ENCODE measurements at regions not wholly inside any gene's neighbourhood (a gene's known extent, or its start where the extent isn't known, plus 50 kb on each side); places are given as distances from the start of the nearest gene placed in this dataset.

GRCh38 chr2:15789381-15790062 is 150.8 kb upstream of the MYCN start:
- DNase-seq (ENCODE audit: extremely low read depth, low read depth, low spot score), result no peak

- DNase-seq (ENCODE audit: extremely low read depth, low read depth, low spot score), result no peak
These were observed 150.0 kb upstream of the MYCN start for GRCh38 chr2:15790326-15790725.

GRCh38 chr2:15790838-15791237 is 149.5 kb upstream of the MYCN start:
- no peak for DNase-seq (ENCODE audit: extremely low read depth, low read depth, low spot score)

GRCh38 chr2:15791294-15791693 is 149.1 kb upstream of the MYCN start:
- no peak for DNase-seq (ENCODE audit: extremely low read depth, low read depth, low spot score)

GRCh38 chr2:15792331-15792730 is 148.0 kb upstream of the MYCN start:
- no peak for DNase-seq (ENCODE audit: extremely low read depth, low read depth, low spot score)

GRCh38 chr2:15793078-15793913 is 147.1 kb upstream of the MYCN start:
- DNase-seq (ENCODE audit: extremely low read depth, low read depth, low spot score), result no peak

- DNase-seq (ENCODE audit: extremely low read depth, low read depth, low spot score), result no peak
These were observed 146.4 kb upstream of the MYCN start for GRCh38 chr2:15793978-15794377.

GRCh38 chr2:15794608-15795134 is 145.7 kb upstream of the MYCN start:
- no peak for DNase-seq (ENCODE audit: extremely low read depth, low read depth, low spot score)

- DNase-seq (ENCODE audit: extremely low read depth, low read depth, low spot score), result no peak
These were observed 144.9 kb upstream of the MYCN start for GRCh38 chr2:15795426-15795825.

GRCh38 chr2:15796167-15796942 is 144.0 kb upstream of the MYCN start:
- DNase-seq (ENCODE audit: extremely low read depth, low read depth, low spot score), result no peak

GRCh38 chr2:15797231-15797938 is 143.0 kb upstream of the MYCN start:
- DNase-seq (ENCODE audit: extremely low read depth, low read depth, low spot score), result no peak

- DNase-seq (ENCODE audit: extremely low read depth, low read depth, low spot score), result no peak
These were observed 142.4 kb upstream of the MYCN start for GRCh38 chr2:15797939-15798281.

GRCh38 chr2:15798701-15799431 is 141.5 kb upstream of the MYCN start:
- no peak for DNase-seq (ENCODE audit: extremely low read depth, low read depth, low spot score)

GRCh38 chr2:15799432-15799827 is 140.9 kb upstream of the MYCN start:
- DNase-seq (ENCODE audit: extremely low read depth, low read depth, low spot score), result no peak

GRCh38 chr2:15800495-15801329 is 139.6 kb upstream of the MYCN start:
- no peak for DNase-seq (ENCODE audit: extremely low read depth, low read depth, low spot score)

GRCh38 chr2:15801439-15801838 is 138.9 kb upstream of the MYCN start:
- DNase-seq (ENCODE audit: extremely low read depth, low read depth, low spot score), result no peak

GRCh38 chr2:15801904-15802303 is 138.4 kb upstream of the MYCN start:
- no peak for DNase-seq (ENCODE audit: extremely low read depth, low read depth, low spot score)

- no peak for DNase-seq (ENCODE audit: extremely low read depth, low read depth, low spot score)
These were observed 137.4 kb upstream of the MYCN start for GRCh38 chr2:15802657-15803542.
